CD4-positive, alpha-beta T cell treated with Interleukin-10 for 1 hour (primary cell): ENCODE measurements at regions not wholly inside any gene's neighbourhood (a gene's known extent, or its start where the extent isn't known, plus 50 kb on each side); places are given as distances from the start of the nearest gene placed in this dataset.
"Not testable (repeated sequence)": the region's sequence is repeated elsewhere in the genome, so short reads cannot be mapped to it uniquely, and the experiment has no call there.

Source experiments
- DNase-seq: peaks from one replicate; pipeline ENCODE4 v3.0.0-alpha.2; 2020

DNA sequence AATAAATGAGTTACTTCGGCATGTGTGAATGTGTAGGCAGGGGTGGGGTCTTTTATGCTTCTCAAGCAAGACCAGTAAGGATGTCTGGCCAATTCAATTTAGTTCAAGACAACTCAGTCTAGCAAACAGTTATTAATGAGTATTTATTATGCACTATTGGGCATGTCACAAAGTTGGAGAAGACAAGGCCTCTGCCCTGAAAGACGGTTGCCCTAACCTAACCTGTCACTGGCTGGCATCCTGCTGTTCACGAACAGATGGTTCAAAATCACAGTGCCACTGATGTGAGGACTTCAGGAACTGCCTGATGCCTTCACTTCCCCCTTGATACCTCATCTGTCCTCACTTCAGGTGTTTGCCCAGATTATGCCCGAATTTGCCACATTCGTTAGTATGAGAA is 217.8 kb downstream of the SOX2 start:
- no peak for DNase-seq

DNA sequence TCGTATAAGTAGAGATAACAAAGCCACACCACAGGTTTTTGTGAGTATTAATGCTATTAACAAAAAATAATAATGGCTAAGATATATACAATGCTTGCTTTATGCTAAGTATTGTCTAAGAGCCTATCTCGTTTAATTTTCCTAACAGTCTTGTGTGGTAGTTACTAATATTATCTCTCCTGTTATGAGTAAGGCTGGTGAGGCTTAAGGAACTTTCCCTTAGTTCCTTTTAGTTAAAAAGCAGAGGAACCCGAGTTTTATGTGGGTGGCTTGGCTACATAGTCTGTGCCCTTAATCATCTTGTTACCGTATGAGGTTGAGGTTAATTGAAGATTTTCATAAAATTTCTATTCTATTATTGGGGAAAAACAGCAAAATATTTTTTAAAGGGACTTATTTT is 218.4 kb downstream of the SOX2 start:
- no peak for DNase-seq

DNA sequence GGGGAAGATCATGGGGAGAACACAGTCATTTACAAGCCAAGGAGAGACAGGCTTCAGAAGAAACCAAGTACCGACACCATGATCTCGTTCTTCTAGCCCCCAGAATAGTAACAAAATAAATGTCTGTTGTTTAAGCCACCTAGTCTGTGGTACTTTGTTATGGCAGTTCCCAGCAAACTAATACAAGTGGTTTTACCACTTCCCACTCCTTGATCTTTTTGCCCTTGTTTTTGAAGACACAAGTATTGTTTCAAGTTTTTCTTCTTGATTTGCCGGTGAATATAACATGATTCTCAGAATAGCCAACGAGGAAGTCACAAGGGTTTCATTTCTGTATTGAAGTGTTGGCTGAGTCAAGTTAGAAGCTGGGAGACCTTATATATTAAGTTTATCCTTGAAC is 220.3 kb downstream of the SOX2 start:
- no peak for DNase-seq

DNA sequence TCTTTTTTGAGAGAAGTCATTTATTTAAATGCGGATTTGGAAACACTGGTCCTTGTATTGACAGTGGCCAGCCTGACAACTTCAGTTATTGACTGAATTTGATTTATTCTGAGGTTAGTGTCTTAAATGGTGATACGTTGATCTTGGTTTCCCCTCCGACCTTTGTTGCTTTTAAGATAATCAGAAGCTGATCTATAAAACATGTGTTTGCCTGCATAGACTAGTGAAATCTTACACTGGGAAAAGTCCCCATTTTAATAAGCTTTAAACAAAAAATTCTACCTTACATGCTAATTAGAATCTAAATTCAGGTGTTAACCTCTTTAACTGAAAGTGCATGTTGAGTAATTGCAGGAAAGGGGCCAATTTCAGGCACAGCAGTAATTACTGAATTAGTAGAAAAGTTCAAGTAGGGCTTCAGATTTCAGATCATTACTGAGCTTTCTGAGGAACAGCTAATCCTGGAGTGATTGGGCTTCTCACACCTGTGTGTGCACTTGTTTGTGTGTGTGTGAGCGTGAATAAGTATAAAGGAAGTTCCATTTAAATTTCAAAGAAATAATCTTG is 221.4 kb downstream of the SOX2 start:
- DNase-seq, result no peak

DNA sequence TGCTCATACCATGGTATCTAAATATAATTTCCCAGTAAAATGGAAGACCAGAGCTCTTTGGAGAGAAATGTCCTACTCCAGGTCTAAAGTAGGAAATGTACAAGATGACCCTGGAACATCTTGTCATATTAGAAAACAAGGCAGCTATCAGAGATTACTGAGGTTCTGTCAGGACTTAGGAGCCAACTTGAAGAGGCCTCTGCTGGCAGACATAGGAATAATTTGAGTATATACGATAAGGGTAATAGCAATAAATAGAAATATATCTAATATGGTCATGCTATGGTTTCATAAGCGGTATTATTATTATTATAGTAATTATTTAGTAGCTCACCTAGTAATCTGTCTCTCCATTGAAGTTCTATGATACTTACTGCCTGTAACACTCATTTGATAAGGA is 224.2 kb downstream of the SOX2 start:
- DNase-seq, result no peak

DNA sequence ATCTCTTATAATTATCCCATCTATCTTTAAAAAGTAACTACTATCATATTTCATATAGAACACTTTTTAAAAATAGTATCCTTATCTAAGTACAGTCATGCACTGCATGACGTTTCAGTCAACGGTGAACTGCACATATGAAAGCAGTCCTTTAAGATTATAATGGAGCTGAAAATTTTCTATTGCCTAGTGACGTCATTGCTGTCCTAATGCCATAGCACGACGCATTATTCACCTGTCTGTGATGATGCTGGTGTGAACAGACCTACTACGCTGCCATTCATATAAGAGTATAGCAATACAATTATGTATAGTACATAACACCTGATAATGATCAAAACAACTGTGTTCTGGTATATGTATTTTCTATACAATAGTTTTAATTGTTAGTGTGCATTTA is 225.0 kb downstream of the SOX2 start:
- DNase-seq, result no peak

DNA sequence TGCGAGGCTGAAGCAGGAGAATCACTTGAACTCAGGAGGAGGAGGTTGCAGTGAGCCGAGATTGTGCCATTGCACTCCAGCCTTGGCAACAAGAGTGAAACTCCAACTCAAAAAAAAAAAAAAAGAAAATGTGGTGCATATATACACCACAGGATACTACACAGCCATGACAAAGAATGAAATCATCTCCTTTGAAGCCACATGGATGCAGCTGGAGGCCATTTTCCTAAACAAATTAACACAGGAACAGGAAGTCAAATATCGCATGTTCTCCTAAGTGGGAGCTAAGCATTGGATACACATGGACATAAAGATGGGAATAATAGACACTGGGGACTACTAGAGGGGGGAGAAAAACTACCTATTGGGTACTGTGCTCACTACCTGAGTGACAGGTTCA is 226.9 kb downstream of the SOX2 start:
- DNase-seq, result not testable (repeated sequence)

DNA sequence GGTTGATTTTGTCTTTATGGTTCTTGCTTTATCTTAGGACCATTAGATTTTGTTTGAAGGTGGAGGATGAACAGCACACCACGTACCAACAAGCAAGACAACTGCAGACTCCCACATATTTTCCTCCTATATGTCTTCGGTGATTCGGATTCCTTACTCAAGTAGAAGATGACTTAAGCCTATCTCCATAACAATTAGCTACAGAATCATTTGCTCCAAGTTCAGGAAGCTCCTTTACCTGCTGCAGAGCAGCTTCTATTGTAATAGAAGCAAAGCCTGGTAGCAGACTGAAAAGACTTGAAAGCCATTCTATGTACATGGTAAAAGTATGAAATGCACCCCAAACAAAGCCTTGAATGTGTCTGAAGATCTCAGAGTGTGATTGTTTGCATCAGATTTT is 229.0 kb downstream of the SOX2 start:
- DNase-seq, result no peak

DNA sequence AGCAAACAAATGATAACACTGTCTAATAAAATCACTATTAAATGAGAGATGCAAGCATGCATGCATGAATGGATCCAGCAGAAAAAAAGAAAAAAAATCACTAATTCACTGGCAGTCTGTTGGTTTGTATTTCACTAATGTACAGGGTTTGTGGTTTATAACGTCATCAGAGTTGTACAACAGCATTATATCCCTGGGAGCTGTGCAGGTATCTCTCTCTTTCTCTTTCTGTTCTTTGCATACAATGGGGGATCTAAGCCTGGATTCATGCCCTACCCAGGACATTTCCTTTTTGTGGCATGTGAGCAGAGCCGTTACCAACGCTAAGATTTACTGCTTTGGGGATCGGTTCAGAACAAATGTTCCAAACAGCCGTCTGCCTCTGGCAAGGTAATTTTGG is 229.5 kb downstream of the SOX2 start:
- no peak for DNase-seq

DNA sequence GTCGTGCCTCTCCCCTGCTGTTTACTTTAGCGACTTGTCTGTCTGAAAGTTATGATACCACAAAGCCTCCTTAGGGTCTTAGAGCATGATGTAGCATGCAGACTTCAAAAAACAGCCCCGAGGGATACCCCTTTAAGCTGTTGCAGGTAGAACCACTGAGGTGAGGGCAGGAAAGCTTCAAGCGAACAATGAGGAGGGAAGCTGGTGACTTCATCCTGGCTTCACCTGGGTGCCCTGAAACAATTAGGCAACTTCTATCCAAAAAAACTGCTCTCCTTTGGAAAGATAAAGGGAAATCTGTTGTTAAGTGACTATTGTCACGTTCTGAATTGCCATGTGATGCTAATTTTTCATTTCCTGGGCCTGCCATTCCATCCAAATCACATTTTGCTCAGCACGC is 231.6 kb downstream of the SOX2 start:
- DNase-seq, result no peak

DNA sequence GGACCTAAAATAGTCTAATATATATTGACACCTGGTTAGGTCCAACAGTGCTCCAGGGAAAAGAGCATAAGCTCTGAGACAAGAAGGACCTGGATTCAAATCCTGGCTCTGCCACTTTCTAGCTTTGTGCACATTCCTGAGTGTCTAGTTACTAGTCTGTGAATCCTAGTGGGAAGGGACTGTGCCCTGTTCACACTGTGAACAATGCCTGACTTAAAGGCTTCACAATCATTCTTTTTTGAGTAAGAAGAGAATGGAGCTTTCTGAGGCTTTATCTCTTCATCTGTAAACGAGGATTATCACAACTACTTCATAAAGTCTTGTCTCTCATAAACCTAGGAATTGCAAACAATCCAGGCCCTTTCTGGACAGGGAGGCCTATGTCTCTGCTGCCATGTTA is 235.9 kb downstream of the SOX2 start:
- no peak for DNase-seq

DNA sequence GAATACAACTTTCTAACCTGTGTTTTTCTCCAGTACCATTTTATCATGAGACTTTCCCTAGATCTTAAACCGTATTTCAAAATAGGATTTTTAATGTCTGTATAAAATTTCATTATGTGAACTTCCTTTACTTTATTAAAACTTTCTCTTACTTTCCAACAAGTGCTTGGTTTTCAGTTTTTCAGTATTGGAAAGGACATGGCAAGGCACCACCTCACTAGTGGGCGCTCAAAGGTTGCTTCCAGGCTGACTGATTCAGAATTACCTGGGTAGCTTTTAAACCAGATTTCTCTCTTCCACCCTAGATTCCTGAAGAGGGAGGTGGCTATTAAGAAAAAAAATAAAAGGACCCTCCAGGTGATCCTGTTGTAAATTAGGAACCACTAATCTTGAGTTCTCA is 236.6 kb downstream of the SOX2 start:
- DNase-seq, result no peak

DNA sequence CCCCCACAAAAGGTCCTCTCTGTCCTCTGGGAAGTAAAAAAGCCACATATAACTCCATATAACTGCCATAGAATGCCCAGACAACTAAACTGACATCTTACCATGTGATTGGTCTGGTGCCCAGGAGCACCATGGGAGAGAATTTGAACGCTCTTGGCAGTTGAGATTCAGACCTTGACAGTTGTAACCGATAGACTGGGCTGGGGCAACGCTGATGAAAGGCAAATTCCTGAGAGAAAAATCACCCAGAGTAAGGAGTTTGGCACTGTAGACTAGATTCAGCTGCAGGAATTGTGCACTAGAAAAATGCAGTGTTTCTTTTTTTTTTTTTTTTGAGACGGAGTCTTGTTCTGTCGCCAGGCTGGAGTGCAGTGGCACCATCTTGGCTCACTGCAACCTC is 240.5 kb downstream of the SOX2 start:
- no peak for DNase-seq

DNA sequence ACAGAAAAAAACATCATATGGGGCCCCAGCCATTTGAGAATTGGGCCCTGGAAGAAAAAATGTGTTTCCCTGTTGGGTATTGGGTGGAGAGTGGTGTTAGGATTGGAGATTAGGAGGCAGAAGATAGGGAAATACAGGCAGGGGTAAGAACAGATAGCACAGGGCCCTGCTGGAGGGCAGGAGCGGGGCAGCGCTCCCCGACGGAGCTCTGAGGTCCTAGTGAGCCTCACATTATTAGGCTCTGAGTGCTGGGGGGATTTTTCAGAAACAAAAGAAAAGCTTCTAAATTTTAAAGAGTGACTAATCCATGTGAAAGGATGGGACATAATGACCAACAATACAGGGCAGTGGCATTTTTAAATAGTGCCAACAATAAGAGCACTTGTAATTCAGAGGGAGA is 241.2 kb downstream of the SOX2 start:
- no peak for DNase-seq

DNA sequence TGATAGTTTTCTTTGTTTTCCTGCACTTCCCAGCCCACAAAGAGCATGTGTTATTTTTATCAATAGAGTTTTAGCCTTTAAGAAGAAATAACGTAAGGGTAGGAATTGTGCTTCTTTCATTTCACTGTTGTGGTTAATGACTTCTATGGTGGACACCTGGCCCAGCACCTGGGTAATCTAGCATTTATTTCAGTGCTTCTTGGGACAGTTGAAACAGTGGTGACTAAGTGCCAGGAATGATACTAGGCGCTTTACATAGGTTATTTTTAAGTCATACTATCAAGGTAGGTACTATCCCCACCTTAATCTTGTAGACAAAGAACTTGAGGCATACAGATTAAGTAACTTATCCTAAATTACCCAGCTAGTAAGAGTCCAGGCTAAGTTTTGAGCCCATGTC is 243.8 kb downstream of the SOX2 start:
- no peak for DNase-seq

DNA sequence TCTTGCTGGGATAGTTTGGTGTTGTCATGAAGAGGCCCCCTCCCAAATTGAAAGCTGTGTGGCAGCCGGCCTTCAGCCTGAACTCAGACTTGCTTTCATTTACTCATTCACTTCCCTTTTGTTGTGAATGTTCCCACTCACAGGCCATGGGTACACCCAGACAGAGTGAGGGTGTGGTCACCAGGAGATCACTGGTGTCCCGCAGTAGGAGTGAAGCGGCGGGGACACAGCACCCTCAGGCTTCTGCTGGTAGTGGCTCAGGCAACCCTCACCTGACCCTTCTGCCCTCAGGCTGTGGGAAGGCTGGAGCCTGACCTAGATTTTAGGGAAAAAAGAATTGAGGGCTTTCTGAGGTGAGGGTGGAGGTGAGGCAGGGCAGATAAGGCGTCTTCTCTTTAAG is 244.4 kb downstream of the SOX2 start:
- DNase-seq, result no peak

DNA sequence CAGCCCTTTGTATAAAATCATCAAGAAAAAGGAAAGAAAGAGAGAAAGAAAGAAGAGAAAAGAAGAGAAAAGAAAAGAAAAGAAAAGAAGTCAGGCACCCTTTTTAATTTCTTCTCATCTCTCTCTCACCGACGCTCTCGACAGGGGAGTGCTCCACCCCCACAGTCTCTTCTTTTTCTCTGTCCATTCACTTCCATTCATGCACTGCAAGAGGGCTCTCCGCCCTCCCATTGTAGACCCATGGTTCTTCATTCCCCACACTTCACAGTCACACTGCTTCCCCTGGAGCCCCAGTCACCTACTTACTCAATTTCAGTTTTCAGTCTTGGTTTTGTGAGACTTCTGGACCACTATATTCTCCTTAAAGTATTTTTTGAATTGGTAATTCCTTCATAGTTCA is 254.7 kb downstream of the SOX2 start:
- no peak for DNase-seq

DNA sequence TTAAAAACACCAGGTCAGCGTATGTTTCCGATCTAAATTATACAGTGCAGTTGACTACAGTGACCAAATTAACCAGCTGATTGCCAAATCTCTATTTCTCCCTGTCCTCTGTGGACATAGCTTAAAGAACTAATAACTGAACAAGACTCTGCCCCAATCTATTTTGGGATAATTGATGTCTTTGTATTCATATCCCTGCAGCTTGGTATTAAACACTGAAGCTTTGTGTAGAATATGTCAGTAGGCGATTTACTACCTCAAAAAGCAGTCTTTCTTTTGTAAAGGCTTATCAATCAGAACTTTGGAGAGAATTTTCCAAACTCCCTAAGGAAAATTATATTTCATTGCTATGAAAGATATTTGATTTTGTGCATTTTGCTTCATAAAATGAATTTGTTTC is 258.2 kb downstream of the SOX2 start:
- DNase-seq, result no peak

DNA sequence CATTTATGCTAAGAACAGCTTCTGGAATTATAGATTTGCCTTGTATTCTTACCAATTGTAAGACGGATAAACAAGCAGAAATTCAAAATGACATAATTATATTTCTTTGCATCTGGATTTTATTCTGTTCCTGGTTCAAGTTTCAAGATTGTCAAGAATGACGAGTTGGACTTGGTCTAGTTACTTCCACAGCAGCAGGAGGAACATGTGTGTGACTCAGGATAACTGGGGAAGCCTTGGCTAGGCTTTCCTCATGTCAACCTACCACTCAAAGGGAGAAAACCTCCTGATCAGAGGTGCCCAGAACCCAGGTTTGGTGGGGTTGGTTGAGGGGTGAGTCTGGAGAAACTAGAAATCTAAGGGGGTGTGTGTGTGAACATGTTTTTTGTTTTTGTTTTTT is 259.7 kb downstream of the SOX2 start:
- no peak for DNase-seq

DNA sequence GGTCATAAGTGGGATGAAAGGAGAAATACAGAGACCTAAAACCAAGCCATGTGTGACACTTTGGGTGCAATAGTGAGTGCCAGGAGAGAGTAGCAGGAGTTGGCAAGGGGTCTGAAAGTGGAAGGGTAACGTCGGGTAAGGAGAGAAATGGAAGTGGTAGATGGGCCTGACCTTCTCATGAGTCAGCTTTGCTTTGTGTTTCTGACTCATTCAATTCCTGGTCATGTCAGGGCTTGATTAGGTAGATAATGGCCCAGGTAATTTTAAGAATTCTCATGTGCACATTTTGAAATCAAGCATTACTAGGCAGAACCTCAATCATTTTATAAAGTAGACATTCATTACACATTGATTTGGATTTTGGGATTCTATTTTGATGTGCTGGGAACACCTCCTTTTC is 262.5 kb downstream of the SOX2 start:
- DNase-seq, result no peak

DNA sequence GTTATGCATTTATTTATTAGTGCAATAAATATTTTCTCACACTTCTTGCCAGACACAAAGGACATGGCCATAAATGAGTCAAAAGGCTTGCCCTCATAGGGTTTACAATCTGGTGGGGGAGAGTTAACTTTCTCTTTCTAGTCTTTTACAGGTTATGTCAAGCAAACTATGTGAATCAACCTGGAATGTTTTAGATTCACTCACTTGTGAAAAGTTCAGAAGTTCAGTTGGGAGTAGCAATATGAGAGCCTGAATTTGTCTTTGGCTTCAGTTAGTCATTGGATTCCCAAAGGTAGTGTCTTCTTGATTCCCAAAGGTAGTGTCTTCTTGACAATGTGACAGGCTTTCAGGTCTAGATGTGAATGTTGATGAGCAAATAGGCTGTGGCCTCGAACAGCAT is 264.8 kb downstream of the SOX2 start:
- DNase-seq, result no peak

DNA sequence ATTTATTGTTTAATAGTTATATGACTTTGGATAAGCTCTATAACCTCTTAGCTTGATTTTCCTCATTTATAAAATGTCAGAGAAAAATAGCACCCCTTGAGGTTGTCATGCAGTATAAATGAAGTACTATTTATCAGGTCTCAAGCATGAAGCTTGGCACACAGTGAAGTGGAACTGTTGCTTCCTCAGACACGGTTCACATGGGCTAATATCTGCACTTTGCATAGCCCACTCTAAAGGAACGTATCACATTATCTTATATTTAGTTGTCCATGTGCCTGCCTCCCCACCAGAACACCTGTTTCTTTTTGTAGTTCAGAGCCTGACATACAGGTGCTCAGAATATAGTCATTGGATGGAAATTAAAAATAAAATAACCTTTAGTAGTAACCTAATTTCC is 273.7 kb downstream of the SOX2 start:
- no peak for DNase-seq

DNA sequence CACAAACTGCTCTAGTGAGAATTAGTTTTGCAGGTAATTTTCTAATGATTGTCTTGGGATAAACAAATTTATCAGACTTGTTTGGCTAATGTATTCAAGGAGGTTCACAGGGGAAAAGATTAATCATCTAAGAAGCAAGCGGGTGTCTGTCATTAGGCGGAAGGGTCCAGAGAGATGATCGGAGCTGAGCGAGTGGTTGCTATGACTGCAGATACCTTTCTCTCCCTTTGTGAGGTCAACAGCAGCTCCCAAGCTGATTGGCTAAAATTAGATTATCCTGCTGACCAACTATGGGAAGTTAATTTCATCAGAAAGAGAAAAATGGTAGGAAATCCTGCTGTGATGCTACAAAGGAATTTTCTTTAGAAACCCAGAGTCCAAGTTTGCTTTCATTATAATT is 276.0 kb downstream of the SOX2 start:
- no peak for DNase-seq

DNA sequence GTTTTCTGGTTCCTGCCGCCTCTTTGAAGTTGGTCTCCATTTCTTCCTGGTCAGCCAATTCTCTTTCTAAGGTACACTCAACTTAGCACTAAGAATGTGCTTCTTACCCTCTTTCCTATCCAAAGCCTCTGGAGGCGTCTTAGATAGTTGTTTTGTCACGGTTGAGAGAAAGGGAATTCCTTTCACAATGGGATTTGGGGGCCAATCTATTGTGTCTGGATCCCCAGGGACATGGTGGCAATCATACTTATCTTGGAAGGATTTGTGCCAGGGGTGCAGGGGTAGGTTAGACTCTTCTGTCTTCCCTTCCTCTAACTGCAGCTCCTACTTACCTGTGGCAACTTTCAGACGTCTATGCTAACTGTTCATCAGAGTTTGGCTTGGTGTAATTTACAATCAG is 287.1 kb downstream of the SOX2 start:
- DNase-seq, result no peak

DNA sequence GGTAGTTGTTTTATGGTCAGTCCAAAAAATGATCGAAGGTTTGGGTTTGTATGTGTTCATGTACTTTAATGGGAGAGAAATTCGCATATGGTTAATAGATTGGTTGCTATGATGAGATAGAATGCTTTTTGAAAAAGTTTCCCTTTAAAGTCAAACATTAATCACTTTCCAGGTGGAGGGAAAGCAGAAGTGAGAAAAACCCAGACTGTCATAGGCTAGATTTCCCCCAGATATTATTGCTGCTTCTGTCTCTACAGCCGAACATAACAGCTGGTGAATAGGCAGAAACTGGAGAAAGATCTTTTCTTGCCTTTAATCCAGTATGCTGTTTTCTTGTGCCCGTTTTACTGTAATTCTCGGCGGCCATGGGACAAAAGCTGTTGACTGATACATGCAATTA is 287.6 kb downstream of the SOX2 start:
- no peak for DNase-seq

DNA sequence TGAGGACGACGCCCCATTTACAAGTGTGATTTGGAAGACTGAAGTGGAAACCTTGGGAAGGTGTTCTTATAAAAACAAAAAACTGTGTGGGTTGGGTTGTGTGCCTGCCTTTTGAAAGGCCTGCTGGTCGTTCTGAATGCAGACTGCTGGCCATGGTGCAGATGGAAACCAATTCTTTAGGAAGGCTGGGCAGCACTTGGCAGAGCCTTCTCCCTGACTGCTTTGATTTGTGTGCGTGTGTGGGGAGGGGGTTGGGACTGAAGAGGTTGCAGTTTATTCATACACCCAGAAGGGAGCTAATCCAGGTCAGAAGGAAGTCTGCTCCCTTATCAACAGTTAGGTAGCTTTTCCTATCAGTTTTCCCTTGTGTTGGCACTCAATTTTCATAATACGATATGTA is 288.7 kb downstream of the SOX2 start:
- DNase-seq, result no peak
